Lower lobe of right lung (tissue), 2 donors: ENCODE measurements at regions not wholly inside any gene's neighbourhood (a gene's known extent, or its start where the extent isn't known, plus 50 kb on each side); places are given as distances from the start of the nearest gene placed in this dataset.

Experiments used
- ATAC-seq, 2 donors: fragments of 200-7000 bp; cut with Tn5 transposase; one replicate each; pipeline ENCODE4 v1.9.1; 2020 to 2022; ENCODE audit warnings: mild to moderate bottlenecking in 2 of 2, moderate library complexity in 2 of 2
- DNase-seq: peaks from one replicate; pipeline ENCODE4 v3.0.0-alpha.2; 2020
- H3K27ac ChIP-seq: fragments of 200-600 bp; one replicate; pipeline ENCODE4 v1.8.0; 2022
- H3K27me3 ChIP-seq: fragments of 200-600 bp; one replicate; pipeline ENCODE4 v1.8.0; 2022; ENCODE audit warnings: low read depth
- H3K36me3 ChIP-seq: fragments of 200-600 bp; one replicate; pipeline ENCODE4 v1.8.0; 2022; ENCODE audit warnings: mild to moderate bottlenecking
- H3K4me1 ChIP-seq: fragments of 200-600 bp; one replicate; pipeline ENCODE4 v1.8.0; 2022
- H3K4me3 ChIP-seq: fragments of 200-600 bp; one replicate; pipeline ENCODE4 v1.8.0; 2022; ENCODE audit warnings: mild to moderate bottlenecking
- H3K9me3 ChIP-seq: fragments of 200-600 bp; one replicate; pipeline ENCODE4 v1.8.0; 2022
- intact Hi-C: fragments of 100-400 bp; cut with DNase I; formaldehyde crosslinking; loops from one replicate; pipeline ENCODE4 v1.11.0; 2022
- TF ChIP-seq, protein P1 (sequence below): fragments of 200-600 bp; IDR thresholded peaks from one replicate; pipeline ENCODE4 v1.8.0; 2022; ENCODE audit warnings: antibody characterized with exemption, mild to moderate bottlenecking
- donor health status: DM: no; HTN: yes; CAD: no; lungs with severe emphysema.

DNA sequence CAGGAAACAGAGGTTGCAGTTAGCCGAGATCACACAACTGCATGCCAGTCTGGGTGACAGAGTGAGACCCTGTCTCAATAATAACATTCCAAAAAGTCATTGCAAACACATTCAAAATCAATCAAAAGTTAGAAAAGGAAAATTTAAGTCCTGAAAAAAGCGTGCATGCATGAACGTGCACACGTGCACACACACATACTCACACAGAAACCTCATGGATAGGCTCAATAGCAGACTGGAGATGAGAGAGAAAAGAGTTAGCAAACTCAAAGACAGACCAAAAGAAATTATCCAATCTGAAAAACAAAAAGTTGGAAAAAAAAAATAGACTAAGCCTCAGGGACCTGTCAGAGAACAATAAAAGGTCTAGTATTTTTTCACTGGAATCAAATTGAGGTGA, 1005.6 kb downstream of the TBC1D22A start:
- TF ChIP-seq, protein P1, sequence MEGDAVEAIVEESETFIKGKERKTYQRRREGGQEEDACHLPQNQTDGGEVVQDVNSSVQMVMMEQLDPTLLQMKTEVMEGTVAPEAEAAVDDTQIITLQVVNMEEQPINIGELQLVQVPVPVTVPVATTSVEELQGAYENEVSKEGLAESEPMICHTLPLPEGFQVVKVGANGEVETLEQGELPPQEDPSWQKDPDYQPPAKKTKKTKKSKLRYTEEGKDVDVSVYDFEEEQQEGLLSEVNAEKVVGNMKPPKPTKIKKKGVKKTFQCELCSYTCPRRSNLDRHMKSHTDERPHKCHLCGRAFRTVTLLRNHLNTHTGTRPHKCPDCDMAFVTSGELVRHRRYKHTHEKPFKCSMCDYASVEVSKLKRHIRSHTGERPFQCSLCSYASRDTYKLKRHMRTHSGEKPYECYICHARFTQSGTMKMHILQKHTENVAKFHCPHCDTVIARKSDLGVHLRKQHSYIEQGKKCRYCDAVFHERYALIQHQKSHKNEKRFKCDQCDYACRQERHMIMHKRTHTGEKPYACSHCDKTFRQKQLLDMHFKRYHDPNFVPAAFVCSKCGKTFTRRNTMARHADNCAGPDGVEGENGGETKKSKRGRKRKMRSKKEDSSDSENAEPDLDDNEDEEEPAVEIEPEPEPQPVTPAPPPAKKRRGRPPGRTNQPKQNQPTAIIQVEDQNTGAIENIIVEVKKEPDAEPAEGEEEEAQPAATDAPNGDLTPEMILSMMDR, result no peak
- Histone ChIP-seq H3K4me1 (no peaks in the 10 kb centered on the region), H3K27me3 (peaks cover 23% of the 10 kb centered on the region), H3K27ac (no peak overlapping the region), H3K9me3 (no peaks in the 10 kb centered on the region), H3K4me3 (no peak overlapping the region), H3K36me3 (no peaks in the 10 kb centered on the region)
- intact Hi-C loops, result no loop called here
- no peak for DNase-seq
- ATAC-seq, result no peak

GRCh38 chr22:47767403-47767802, 1005.0 kb downstream of the TBC1D22A start:
- intact Hi-C loops, result no loop called here
- TF ChIP-seq, protein P1, result no peak

GRCh38 chr22:47765757-47766156, 1003.3 kb downstream of the TBC1D22A start:
- Histone ChIP-seq H3K36me3 (no peaks in the 10 kb centered on the region), H3K9me3 (no peaks in the 10 kb centered on the region), H3K4me3 (no peak overlapping the region), H3K27ac (no peak overlapping the region), H3K4me1 (no peaks in the 10 kb centered on the region), H3K27me3 (peaks cover 23% of the 10 kb centered on the region)
- ATAC-seq (no peak), DNase-seq (no peak)
- TF ChIP-seq, protein P1, result no peak
- intact Hi-C loops, result no loop called here

More at GRCh38 chr22:47767403-47767802, 1005.0 kb downstream of the TBC1D22A start:
- H3K4me1 ChIP-seq, result no peaks in the 10 kb centered on the region
- ATAC-seq (no peak), DNase-seq (no peak)
- peaks cover 23% of the 10 kb centered on the region for H3K27me3 ChIP-seq
- H3K9me3 ChIP-seq, result no peaks in the 10 kb centered on the region
- no peak overlapping the region for H3K4me3 ChIP-seq
- H3K27ac ChIP-seq, result no peak overlapping the region
- no peaks in the 10 kb centered on the region for H3K36me3 ChIP-seq

DNA sequence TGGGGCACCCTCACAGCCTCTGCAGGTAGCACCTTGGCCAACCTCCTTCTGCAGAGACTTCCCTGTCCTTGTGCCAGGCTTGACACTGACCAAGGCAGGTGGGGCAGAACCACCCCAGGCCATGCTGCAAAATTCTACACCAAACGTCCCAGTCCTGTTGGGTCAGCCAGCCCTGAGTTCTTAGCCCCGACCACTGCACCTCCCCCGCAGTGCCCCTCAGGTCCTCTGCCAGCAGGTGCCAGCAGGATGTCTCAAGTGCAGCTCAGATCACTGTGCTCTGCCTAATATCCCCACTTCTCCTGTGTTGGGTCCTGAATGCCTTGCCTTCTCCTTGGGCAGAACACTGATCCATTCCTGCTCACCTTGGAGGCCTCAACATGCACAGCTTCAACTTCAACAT, 999.7 kb downstream of the TBC1D22A start:
- TF ChIP-seq, protein P1, result no peak
- peaks cover 23% of the 10 kb centered on the region for H3K27me3 ChIP-seq
- intact Hi-C loops, result no loop called here
- no peak overlapping the region for H3K4me3 ChIP-seq
- DNase-seq (no peak), ATAC-seq (no peak)
- no peaks in the 10 kb centered on the region for H3K9me3 ChIP-seq
- no peaks in the 10 kb centered on the region for H3K4me1 ChIP-seq
- no peaks in the 10 kb centered on the region for H3K36me3 ChIP-seq
- no peak overlapping the region for H3K27ac ChIP-seq

DNA sequence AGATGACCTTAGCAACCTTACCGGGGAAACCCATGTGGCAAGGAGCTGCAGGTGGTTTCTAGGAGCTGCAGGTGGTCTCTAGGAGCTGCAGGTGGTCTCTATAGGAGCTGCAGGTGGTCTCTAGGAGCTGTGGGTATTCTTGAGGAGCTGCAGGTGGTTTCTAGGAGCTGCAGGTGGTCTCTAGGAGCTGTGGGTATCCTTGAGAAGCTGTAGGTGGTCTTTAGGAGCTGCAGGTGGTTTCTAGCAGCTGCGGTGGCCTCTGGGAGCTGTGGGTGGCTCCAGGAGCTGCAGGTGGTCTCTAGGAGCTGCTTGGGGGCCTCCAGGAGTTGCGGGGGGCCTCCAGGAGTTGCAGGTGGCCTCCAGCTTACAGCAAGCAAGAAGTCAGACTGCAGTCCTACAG, 997.5 kb downstream of the TBC1D22A start:
- Histone ChIP-seq H3K9me3 (no peaks in the 10 kb centered on the region), H3K27ac (no peak overlapping the region), H3K4me3 (no peak overlapping the region), H3K36me3 (no peaks in the 10 kb centered on the region), H3K4me1 (no peaks in the 10 kb centered on the region), H3K27me3 (peaks cover 7% of the 10 kb centered on the region)
- ATAC-seq, result no peak
- TF ChIP-seq, protein P1, result no peak
- intact Hi-C loops, result no loop called here
- no peak for DNase-seq

DNA sequence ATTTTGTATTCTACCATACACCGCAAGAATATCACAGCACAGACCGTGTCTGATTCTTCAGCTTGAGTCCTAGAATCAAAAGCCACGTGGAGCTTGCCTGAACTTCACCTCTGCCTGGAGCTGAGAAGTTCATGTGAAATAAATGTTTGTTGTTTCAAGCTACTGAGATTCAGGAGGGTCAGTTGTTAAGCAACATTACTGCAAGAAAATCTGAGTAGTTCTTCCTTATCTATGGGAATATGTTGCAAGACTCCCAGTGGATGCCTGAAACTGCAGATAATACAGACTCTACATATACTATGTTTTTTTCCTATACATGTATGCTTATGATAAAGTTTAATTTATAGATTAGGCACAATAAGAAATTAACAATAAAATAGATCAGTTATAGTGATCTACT, 995.3 kb downstream of the TBC1D22A start:
- Histone ChIP-seq H3K9me3 (no peaks in the 10 kb centered on the region), H3K4me3 (no peak overlapping the region), H3K27me3 (peaks cover 5% of the 10 kb centered on the region), H3K4me1 (no peaks in the 10 kb centered on the region), H3K27ac (no peak overlapping the region), H3K36me3 (no peaks in the 10 kb centered on the region)
- no peak for DNase-seq
- TF ChIP-seq, protein P1, result no peak
- intact Hi-C loops, result no loop called here
- no peak for ATAC-seq
